Activated CD4-positive, alpha-beta T cell treated with anti-CD3 and anti-CD28 coated beads for 4 hours (primary cell): ENCODE measurements at regions not wholly inside any gene's neighbourhood (a gene's known extent, or its start where the extent isn't known, plus 50 kb on each side); places are given as distances from the start of the nearest gene placed in this dataset.

Experiments
- DNase-seq, 2 donors: peaks; one replicate each; pipeline ENCODE4 v3.0.0-alpha.2; 2020

- DNase-seq: no peak
These were observed 49.8 kb upstream of the ACSF3 start for GRCh38 chr16:89043636-89044417.
